Stimulated activated naive B cell treated with anti-CD40 and anti-IgM and Interleukin-4, amounts not matched to agents 10 μg/mL and 1 μg/mL and 100 μg/mL, for 72 hours (primary cell): ENCODE measurements at regions not wholly inside any gene's neighbourhood (a gene's known extent, or its start where the extent isn't known, plus 50 kb on each side); places are given as distances from the start of the nearest gene placed in this dataset.

Experiments used
- ATAC-seq, 2 donors: fragments of 150-1000 bp; cut with Tn5 transposase; replicated peaks; 2 replicates each; pipeline ENCODE4 v1.10.0; 2021; ENCODE audit warnings: moderate library complexity in 1 of 2
- DNase-seq: peaks from one replicate; pipeline ENCODE4 v3.0.0; 2021
- H3K27ac Mint-ChIP-seq: one replicate; pipeline ENCODE4 v1.8.0; 2022; ENCODE audit warnings: mild to moderate bottlenecking, mixed read lengths
- H3K27me3 Mint-ChIP-seq, 2 donors: one replicate each; pipeline ENCODE4 v1.8.0; 2022; ENCODE audit warnings: mixed read lengths in 2 of 2
- H3K36me3 Mint-ChIP-seq, 2 donors: one replicate each; pipeline ENCODE4 v1.8.0; 2022; ENCODE audit warnings: mixed read lengths in 2 of 2, mild to moderate bottlenecking in 1 of 2
- H3K4me1 Mint-ChIP-seq, 2 donors: one replicate each; pipeline ENCODE4 v1.8.0; 2022; ENCODE audit warnings: mixed read lengths in 2 of 2, mild to moderate bottlenecking in 1 of 2
- H3K4me3 Mint-ChIP-seq, 2 donors: one replicate each; pipeline ENCODE4 v1.8.0; 2022; ENCODE audit warnings: mild to moderate bottlenecking in 2 of 2, mixed read lengths in 2 of 2, moderate library complexity in 1 of 2
- H3K9me3 Mint-ChIP-seq, 2 donors: one replicate each; pipeline ENCODE4 v1.8.0; 2022; ENCODE audit warnings: mixed read lengths in 2 of 2, mild to moderate bottlenecking in 1 of 2

DNA sequence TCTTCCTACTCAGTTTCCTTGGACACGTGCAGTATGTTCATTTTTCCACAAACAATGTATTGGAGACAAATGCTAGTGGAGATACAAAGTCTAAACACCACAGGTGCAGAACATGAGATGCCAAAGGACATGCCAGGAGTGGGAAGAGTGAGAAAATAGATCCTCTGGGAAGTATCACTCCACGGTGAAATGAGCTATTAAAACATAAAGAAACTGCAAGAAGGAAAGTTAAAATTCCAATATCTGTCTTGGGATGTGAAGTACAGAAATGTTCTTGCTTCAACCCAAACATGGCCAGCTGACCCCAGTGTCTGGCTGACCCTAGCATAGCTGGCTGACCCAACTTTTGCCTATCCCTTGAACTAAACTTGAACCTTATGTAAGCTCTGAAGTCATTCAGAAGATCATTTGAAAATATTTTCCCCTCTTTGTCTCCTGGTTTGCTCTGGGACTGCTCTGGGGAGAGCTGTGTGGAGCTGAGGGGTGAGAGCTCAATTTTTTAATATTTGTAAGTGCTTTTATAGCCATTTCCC lies 59.5 kb downstream of the FZD1 start:
- Mint-ChIP-seq H3K27ac (no peak overlapping the region), H3K9me3 (no peaks in the 10 kb centered on the region), H3K4me1 (peaks cover 16 to 36% of the 10 kb centered on the region in 2 donors), H3K4me3 (no peak overlapping the region), H3K36me3 (no peaks in the 10 kb centered on the region), H3K27me3 (peaks cover under 1 to 3% of the 10 kb centered on the region in 2 donors)
- ATAC-seq: no peak
- DNase-seq: no peak

DNA sequence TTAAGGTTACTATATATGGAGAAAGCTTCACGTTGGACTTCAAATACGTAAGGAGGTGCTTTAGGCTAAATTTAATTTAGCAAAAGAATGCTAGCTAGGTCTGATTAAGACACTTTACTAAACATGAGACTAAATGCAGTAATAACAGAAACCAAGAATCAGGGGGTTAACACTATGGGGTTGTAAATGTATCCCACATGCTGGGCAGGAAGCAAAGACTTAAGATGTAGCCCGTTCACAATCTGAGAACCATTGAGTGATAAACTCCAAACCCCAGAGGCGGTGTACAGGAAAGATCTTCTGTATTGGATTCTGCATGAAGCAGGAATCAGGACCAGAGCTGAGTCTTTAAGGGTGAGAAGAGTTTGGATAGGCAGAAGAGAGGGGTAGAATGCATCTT lies 60.4 kb downstream of the FZD1 start:
- DNase-seq (no peak), ATAC-seq (no peak)
- no peak overlapping the region for H3K4me3 Mint-ChIP-seq
- peaks cover 16 to 36% of the 10 kb centered on the region in 2 donors for H3K4me1 Mint-ChIP-seq
- no peak overlapping the region for H3K27ac Mint-ChIP-seq
- H3K36me3 Mint-ChIP-seq: no peaks in the 10 kb centered on the region
- peaks cover 0 to 3% of the 10 kb centered on the region in 2 donors for H3K27me3 Mint-ChIP-seq
- no peaks in the 10 kb centered on the region for H3K9me3 Mint-ChIP-seq

DNA sequence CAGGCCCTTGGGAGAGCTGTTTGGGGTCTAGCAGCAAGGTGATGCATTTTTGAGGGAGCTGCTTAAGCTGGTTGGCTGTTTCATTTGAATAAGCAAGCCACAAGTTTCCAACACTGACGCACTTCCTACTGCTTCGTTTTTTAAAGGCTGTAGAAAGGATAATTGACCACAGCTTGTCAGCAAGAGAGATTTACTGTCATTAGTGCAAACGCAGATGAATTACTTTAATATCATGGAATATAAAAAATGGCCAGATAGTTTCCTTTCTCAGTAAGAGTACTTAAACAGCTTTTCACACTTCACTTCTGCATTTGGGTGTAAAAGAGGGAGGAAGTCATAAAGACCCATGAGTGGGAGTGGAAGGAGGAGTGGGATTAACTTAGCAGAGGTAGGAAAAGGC lies 61.5 kb downstream of the FZD1 start:
- ATAC-seq (peak; percentile 38 to 49), DNase-seq (no peak)
- H3K36me3 Mint-ChIP-seq: no peaks in the 10 kb centered on the region
- H3K27me3 Mint-ChIP-seq: peaks cover 0 to 3% of the 10 kb centered on the region in 2 donors
- H3K27ac Mint-ChIP-seq: no peak overlapping the region
- no peaks in the 10 kb centered on the region for H3K9me3 Mint-ChIP-seq
- peaks cover 16 to 36% of the 10 kb centered on the region in 2 donors for H3K4me1 Mint-ChIP-seq
- peak overlapping the region; percentile 30 to 60 for H3K4me3 Mint-ChIP-seq

DNA sequence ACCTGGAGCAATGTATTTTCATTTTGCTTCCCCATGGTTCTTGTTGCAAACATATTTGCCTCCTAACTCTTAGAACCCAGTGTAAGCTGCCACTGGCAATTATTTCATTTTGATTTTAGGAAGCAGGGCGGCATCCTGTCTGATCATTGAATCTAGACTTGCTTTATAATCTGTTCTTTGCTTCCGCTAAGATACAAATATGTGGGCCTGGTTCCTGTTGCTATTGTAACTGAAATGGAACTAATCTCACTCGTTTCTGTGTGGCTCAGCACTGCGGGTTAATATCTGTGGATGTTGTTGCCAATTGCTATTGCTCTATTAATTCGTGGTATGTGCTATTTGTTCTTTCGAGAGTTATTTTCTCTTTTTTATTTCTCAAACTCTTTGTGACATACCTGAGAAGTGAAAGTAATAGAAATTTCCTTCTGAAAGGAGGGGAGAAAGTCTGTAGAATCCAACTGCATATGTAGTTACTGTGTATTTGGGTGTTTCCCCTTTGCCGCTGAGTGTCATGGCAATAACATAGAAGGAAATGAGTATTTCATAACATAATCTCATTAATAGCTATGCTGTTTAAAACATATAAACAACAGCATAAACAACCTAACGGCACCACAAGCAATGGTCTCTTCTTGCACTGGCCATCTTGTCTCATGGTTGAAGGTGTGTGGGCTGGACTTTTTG lies 62.4 kb downstream of the FZD1 start:
- Mint-ChIP-seq H3K9me3 (no peaks in the 10 kb centered on the region), H3K27ac (no peak overlapping the region), H3K27me3 (peaks cover 0 to 3% of the 10 kb centered on the region in 2 donors), H3K4me3 (peak overlapping the region in 1 of 2 donors; percentile 50), H3K36me3 (no peaks in the 10 kb centered on the region), H3K4me1 (peaks cover 16 to 36% of the 10 kb centered on the region in 2 donors)
- ATAC-seq: peak; percentile 64 to 68
- DNase-seq: no peak

DNA sequence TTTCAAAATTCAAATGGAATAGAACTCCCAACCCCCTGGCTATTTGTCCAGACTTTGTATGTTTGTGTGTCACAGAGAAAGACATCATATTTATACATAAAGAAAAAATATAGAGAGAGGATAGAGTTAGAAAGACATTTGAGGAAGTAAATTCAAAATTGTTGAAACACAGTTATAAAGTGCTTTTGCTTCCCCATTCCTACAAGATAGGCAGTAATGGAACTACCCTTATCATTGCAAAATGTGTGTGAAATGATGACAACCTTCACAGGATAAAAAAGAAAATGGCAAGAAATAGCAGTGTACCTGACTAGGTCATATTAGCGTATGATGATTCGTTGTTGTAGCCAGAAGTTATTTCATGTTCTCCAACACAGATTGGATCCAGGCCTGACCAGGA lies 63.1 kb downstream of the FZD1 start:
- Mint-ChIP-seq H3K4me3 (no peak overlapping the region), H3K4me1 (peaks cover 16 to 36% of the 10 kb centered on the region in 2 donors), H3K9me3 (no peaks in the 10 kb centered on the region), H3K27ac (no peak overlapping the region), H3K36me3 (no peaks in the 10 kb centered on the region), H3K27me3 (peaks cover 0 to 3% of the 10 kb centered on the region in 2 donors)
- DNase-seq (no peak), ATAC-seq (peak; percentile 56 to 64)

DNA sequence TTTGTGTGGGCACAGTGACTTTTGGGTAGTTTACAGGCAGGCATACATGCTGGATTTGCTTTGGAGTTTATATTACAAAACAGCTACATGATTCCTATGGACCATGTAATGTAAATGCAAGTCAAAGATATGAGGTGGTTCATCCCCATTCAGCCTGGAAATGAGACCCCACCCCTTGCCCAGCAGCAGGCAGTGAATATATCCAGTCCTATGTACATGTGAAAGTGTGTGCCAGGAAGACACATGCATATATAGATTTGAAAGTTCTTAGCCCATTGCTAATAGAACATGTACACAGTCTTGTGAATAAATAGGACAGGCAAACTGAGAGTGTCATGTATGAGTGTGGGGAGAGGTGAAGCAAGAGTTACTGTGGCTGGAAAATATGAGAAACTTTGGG lies 65.3 kb downstream of the FZD1 start:
- Mint-ChIP-seq H3K9me3 (no peaks in the 10 kb centered on the region), H3K36me3 (no peaks in the 10 kb centered on the region), H3K27me3 (no peaks in the 10 kb centered on the region), H3K27ac (no peak overlapping the region), H3K4me1 (peaks cover 16 to 36% of the 10 kb centered on the region in 2 donors), H3K4me3 (no peak overlapping the region)
- DNase-seq: no peak
- ATAC-seq: no peak

DNA sequence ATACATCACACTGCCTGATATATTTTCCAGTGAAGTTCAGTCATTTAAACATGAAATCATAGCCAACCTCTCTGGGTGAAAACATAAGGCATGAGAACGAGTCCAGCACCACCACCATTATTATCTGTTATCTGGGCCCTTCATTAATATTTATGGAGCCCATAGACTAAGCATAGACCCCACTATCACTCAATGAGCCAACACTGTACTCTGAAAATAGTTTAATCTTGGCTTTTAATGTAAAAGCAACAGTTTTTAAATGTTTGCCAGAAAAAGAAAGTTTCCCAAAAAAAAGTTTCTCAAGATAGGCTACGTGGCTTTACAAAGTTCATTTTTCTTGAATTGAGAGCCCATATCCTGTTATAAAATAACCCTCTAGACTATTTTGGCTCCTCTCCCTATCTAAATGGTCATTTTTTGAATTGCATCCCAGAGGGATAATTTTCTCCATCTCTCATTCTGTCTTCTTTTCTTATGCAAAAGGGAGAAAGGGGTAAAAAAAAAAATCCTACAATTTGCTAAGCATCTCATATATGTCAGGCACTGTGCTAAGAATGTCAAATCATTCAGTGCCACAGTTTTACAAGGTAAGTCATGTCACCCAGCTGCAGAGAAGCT lies 66.1 kb downstream of the FZD1 start:
- H3K27me3 Mint-ChIP-seq: peaks cover 0 to 2% of the 10 kb centered on the region in 2 donors
- H3K4me1 Mint-ChIP-seq: peaks cover 15 to 30% of the 10 kb centered on the region in 2 donors
- ATAC-seq (no peak), DNase-seq (no peak)
- no peaks in the 10 kb centered on the region for H3K9me3 Mint-ChIP-seq
- H3K4me3 Mint-ChIP-seq: no peak overlapping the region
- no peaks in the 10 kb centered on the region for H3K36me3 Mint-ChIP-seq
- no peak overlapping the region for H3K27ac Mint-ChIP-seq

DNA sequence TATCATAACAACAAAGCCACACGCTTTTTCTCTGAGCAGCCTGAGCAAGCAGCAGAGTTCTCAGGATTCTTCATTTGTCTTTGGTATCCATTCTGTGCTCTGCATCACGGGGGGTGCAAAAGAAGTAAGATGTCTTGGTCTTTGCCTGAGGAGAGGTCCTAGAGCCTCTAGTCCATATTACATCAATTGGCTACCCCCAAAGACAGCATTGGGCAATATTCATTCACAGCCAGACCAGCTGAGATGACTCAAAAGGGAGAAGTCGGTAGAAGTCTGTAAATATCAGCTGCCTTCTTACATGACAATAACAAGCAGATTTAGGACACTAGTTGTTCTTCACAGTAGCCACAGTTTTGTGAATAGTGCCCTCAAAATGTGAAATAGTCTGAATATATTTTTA lies 66.6 kb downstream of the FZD1 start:
- H3K27ac Mint-ChIP-seq: no peak overlapping the region
- ATAC-seq: no peak
- H3K9me3 Mint-ChIP-seq: no peaks in the 10 kb centered on the region
- no peak overlapping the region for H3K4me3 Mint-ChIP-seq
- H3K4me1 Mint-ChIP-seq: peaks cover 9 to 24% of the 10 kb centered on the region in 2 donors
- no peaks in the 10 kb centered on the region for H3K36me3 Mint-ChIP-seq
- no peak for DNase-seq
- H3K27me3 Mint-ChIP-seq: peaks cover 0 to 8% of the 10 kb centered on the region in 2 donors

DNA sequence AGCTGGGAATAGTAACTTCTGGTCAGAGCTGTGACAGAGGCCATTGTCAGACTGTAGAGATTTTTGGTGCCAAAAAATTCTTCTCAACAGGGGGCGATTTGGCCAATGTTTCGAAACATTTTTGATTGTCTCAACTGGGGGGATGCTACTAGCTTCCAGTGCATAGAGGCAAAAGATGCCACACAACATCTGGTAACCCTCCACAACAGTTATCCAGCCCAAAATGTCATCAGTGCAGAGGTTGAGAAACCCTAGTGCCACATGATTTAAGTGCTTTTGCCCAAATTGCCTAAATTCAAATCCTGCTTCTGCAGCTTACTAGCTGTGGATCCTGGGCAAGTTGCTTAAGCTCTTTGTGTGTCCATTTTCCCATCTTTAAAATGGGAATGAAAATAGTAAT lies 71.9 kb downstream of the FZD1 start:
- Mint-ChIP-seq H3K9me3 (no peaks in the 10 kb centered on the region), H3K4me3 (no peak overlapping the region), H3K36me3 (no peaks in the 10 kb centered on the region), H3K4me1 (no peaks in the 10 kb centered on the region), H3K27ac (no peak overlapping the region), H3K27me3 (peaks cover 3 to 8% of the 10 kb centered on the region in 2 donors)
- no peak for ATAC-seq
- no peak for DNase-seq

DNA sequence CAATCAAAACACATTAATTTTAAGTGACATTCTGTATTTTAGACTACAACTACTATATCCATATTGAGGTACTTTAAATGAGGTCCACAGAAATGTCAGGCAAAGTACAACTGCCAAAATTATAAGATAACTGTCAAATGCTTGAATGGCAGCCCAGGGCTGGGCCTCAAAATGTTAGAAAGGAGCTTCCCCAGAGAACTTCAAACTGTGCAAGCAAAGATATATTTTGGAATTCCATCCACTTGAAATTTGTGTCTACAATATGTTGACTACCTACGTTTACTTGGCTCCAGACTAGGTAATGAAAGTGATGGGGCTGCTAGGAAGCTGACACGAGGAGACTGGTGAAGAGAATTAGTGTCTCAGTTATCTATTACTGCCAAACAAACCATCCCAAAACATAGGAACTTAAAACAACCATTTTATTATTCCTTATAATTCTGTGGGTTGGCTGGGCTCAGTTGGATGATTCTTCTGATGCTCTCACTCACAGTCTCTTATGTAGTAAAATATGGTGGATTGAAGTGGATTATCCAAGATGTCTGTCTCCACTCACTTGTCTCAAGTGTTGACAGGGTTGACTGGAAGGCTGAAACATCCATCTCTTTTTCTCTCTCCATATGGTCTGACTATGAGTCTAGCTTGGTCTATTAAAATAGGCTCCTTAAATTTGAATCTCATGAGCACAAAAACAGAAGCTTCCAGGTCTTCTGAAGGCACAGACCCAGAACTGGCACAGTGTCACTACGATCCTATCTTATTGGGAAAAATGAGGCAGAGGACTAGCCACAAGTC lies 74.2 kb downstream of the FZD1 start:
- ATAC-seq (no peak), DNase-seq (no peak)
- no peak overlapping the region for H3K4me3 Mint-ChIP-seq
- H3K9me3 Mint-ChIP-seq: no peaks in the 10 kb centered on the region
- H3K27me3 Mint-ChIP-seq: peaks cover 3 to 8% of the 10 kb centered on the region in 2 donors
- no peaks in the 10 kb centered on the region for H3K36me3 Mint-ChIP-seq
- peaks cover 0 to 2% of the 10 kb centered on the region in 2 donors for H3K4me1 Mint-ChIP-seq
- H3K27ac Mint-ChIP-seq: no peak overlapping the region

DNA sequence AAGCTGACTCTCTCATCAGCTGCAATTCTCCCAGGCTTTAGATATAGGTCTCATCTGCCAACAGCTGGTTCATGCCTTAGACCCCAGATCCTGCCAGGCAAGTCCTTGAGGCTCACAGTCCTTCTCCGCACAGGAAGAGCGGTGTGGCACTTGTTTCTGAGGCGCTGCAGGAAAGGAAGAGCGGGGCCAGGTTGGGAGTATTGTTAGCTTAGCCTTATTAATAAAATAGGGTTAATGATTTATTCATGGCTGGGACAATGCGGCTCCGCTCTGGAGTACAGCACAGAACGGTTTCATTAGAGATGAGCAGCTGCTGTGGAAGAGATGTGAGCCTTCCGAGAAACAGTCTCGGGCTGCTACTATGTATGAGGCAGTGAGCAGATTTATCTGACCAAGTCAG lies 78.1 kb downstream of the FZD1 start:
- ATAC-seq: no peak
- Mint-ChIP-seq H3K27me3 (no peaks in the 10 kb centered on the region), H3K4me3 (no peak overlapping the region)

DNA sequence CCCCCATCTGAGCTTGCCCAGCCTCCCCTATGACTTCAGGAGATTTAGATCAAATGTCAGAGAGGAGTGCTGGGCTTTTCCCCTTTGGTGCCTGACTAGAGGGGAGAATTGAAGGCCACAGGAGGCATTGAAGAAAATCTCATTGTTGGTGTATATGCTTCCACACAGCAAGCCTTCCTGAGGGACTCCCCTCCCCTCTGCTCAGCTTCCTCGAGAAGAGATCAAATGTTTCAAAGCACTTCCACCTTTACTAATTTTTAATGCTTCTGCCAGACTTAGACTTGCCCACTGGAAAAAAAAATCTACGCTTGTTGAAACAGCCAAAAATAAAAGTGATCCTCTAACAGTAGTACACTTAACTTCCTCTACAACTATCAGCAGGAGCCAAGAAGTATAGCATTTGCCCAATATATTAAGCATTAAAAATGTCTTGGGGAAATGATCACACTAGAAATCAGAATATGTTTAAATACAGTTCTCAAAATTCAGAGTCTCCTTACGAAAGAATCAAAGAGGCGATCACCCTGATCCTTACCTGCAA lies 79.3 kb downstream of the FZD1 start:
- no peaks in the 10 kb centered on the region for H3K36me3 Mint-ChIP-seq
- H3K4me3 Mint-ChIP-seq: no peak overlapping the region
- DNase-seq: no peak
- ATAC-seq: no peak
- H3K9me3 Mint-ChIP-seq: no peaks in the 10 kb centered on the region
- peaks cover 5 to 15% of the 10 kb centered on the region in 2 donors for H3K4me1 Mint-ChIP-seq
- no peaks in the 10 kb centered on the region for H3K27me3 Mint-ChIP-seq
- H3K27ac Mint-ChIP-seq: peak overlapping the region; percentile 20

More for the DNA sequence above, 78.1 kb downstream of the FZD1 start:
- no peak for DNase-seq
- H3K36me3 Mint-ChIP-seq: no peaks in the 10 kb centered on the region
- no peak overlapping the region for H3K27ac Mint-ChIP-seq
- H3K4me1 Mint-ChIP-seq: peaks cover 5 to 15% of the 10 kb centered on the region in 2 donors
- no peaks in the 10 kb centered on the region for H3K9me3 Mint-ChIP-seq

DNA sequence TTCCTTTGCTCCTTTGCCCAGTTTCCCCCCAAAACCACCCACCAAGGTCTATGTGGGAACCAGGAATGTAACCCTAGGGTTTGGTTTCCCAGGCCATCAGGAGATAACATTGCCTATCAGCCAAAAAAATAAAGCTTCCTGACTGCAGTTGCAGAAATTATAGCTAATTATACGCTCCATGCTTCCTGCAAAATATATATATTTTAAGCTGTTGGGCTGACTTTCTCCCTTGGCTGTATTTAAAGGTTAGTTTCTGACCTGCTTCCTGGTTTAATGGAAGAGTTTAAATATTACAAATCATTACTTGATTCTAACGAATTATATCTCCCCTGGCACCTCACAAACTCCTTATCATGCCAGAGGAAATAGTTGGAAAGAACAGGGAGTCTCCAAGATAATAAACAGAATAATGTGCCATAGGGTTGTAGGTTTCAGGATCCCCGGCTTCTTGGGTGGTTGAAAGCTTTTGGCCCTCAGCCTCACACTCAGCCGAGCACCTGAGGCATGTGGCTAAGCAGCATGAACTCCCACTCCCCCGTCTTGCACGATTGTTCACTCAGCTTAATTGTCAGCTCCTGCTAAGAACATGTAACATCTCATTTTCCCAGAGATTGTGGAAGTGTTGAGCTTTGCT lies 79.9 kb downstream of the FZD1 start:
- no peak overlapping the region for H3K4me3 Mint-ChIP-seq
- H3K27ac Mint-ChIP-seq: no peak overlapping the region
- H3K36me3 Mint-ChIP-seq: no peaks in the 10 kb centered on the region
- ATAC-seq (no peak), DNase-seq (no peak)
- no peaks in the 10 kb centered on the region for H3K27me3 Mint-ChIP-seq
- H3K9me3 Mint-ChIP-seq: no peaks in the 10 kb centered on the region
- H3K4me1 Mint-ChIP-seq: peaks cover 5 to 15% of the 10 kb centered on the region in 2 donors

DNA sequence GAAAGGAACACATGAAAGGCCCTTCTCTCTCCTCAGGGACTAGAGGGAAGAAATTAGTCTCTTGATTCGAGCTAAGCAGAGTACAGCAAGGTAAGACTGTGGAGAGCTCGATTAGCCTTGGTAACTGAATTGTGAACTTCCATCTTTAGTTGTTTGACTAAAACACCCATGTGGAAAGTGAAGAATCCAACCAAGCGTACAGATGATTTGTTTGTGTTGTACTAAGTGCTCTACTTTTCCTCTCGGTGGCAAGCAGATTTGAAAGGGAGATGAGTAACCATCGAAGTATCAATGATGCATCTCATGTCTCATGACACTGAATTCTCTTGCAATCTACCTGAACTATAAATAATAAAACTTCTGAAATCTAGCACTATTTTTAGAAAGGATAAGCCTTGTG lies 80.7 kb downstream of the FZD1 start:
- DNase-seq: no peak
- peak overlapping the region; percentile 73 for H3K27ac Mint-ChIP-seq

More for the DNA sequence above, 80.7 kb downstream of the FZD1 start:
- peak; percentile 62 to 76 for ATAC-seq
- H3K4me1 Mint-ChIP-seq: peaks cover 5 to 15% of the 10 kb centered on the region in 2 donors
- no peaks in the 10 kb centered on the region for H3K36me3 Mint-ChIP-seq
- no peaks in the 10 kb centered on the region for H3K27me3 Mint-ChIP-seq
- no peak overlapping the region for H3K4me3 Mint-ChIP-seq
- H3K9me3 Mint-ChIP-seq: no peaks in the 10 kb centered on the region
